Gastrocnemius medialis (tissue), 4 donors: ENCODE measurements at regions not wholly inside any gene's neighbourhood (a gene's known extent, or its start where the extent isn't known, plus 50 kb on each side); places are given as distances from the start of the nearest gene placed in this dataset.

Experiments used
- POLR2A ChIP-seq, 2 donors: fragments of 450-650 bp; IDR thresholded peaks; one replicate each; pipeline ENCODE4 v1.6.1; 2017; ENCODE audit warnings: antibody characterized with exemption in 2 of 2, mild to moderate bottlenecking in 2 of 2, moderate library complexity in 2 of 2
- TF ChIP-seq, protein P1 (sequence below), 5 experiments: fragments of 450-650 bp in 3 of 5; fragments of 200-600 bp in 2 of 5; sonication (generic) in 2 of 5; IDR thresholded peaks in 4 of 5; conservative IDR thresholded peaks in 1 of 5; 1 replicate in 4 of 5; 2 replicates in 1 of 5; pipeline ENCODE4 v1.5.1; 2016 to 2019; ENCODE audit warnings: antibody characterized with exemption in 5 of 5, mild to moderate bottlenecking in 3 of 5, moderate library complexity in 3 of 5

DNA sequence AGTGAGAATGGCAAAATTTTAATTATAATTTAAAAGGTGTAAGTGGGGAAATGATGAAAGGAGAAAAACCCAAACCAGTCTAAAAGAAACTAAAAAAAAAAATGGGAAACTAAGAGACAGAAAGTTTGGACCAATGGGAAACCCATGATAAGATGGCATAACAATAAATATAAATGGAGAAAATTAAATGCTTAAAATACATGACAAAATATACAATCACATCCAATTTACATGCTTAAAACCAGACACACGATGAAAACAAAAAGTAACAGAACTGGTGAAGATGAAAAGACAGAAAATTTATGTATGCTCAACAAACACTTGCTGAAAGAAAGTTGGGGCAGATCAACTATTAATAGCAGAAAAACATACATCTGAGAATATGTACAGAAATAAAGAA lies 1471.1 kb downstream of the TBC1D22A start:
- TF ChIP-seq, protein P1, sequence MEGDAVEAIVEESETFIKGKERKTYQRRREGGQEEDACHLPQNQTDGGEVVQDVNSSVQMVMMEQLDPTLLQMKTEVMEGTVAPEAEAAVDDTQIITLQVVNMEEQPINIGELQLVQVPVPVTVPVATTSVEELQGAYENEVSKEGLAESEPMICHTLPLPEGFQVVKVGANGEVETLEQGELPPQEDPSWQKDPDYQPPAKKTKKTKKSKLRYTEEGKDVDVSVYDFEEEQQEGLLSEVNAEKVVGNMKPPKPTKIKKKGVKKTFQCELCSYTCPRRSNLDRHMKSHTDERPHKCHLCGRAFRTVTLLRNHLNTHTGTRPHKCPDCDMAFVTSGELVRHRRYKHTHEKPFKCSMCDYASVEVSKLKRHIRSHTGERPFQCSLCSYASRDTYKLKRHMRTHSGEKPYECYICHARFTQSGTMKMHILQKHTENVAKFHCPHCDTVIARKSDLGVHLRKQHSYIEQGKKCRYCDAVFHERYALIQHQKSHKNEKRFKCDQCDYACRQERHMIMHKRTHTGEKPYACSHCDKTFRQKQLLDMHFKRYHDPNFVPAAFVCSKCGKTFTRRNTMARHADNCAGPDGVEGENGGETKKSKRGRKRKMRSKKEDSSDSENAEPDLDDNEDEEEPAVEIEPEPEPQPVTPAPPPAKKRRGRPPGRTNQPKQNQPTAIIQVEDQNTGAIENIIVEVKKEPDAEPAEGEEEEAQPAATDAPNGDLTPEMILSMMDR (IDR thresholded peaks at IDR 0.05 in 4 of 5, conservative IDR thresholded peaks at IDR 0.05 in 1 of 5), result no peak
- TF ChIP-seq POLR2A (IDR thresholded peaks at IDR 0.05), result no peak
